GM23338 (cell line): ENCODE measurements at regions not wholly inside any gene's neighbourhood (a gene's known extent, or its start where the extent isn't known, plus 50 kb on each side); places are given as distances from the start of the nearest gene placed in this dataset.

ENCODE experiments used
- ATAC-seq: fragments of 200-7000 bp; cut with Tn5 transposase; 3 replicates; pipeline ENCODE4 v1.9.1; 2020
- DNase-seq: peaks from one replicate; pipeline ENCODE4 v3.0.0-alpha.2; 2015; ENCODE audit warnings: low spot score
- H2AFZ ChIP-seq: fragments of 200-600 bp; sonication (generic); 2 replicates; pipeline ENCODE4 v1.8.0; 2016; ENCODE audit warnings: antibody characterized with exemption, mild to moderate bottlenecking, moderate library complexity
- H3F3A ChIP-seq: fragments of 200-600 bp; sonication (generic); replicated peaks from 2 replicates; pipeline ENCODE4 v1.8.0; 2017; ENCODE audit warnings: antibody characterized with exemption, mixed run types, low read depth
- H3K27ac ChIP-seq: fragments of 200-600 bp; sonication (generic); 2 replicates; pipeline ENCODE4 v1.6.1; 2016; ENCODE audit warnings: low read depth
- H3K27me3 ChIP-seq: fragments of 200-600 bp; sonication (generic); 2 replicates; pipeline ENCODE4 v1.8.0; 2016; ENCODE audit warnings: mild to moderate bottlenecking, mixed run types, moderate library complexity; ENCODE audit not compliant: insufficient read depth
- H3K36me3 ChIP-seq: fragments of 200-600 bp; sonication (generic); 2 replicates; pipeline ENCODE4 v1.8.0; 2016; ENCODE audit warnings: mild to moderate bottlenecking; ENCODE audit not compliant: insufficient read depth
- H3K4me1 ChIP-seq: fragments of 200-600 bp; sonication (generic); 2 replicates; pipeline ENCODE4 v1.8.0; 2016; ENCODE audit warnings: mild to moderate bottlenecking, moderate library complexity; ENCODE audit not compliant: insufficient read depth
- H3K4me2 ChIP-seq: fragments of 200-600 bp; sonication (generic); 2 replicates; pipeline ENCODE4 v1.7.1; 2017; ENCODE audit warnings: mixed run types
- H3K4me3 ChIP-seq: fragments of 200-600 bp; sonication (generic); 2 replicates; pipeline ENCODE4 v1.6.1; 2016; ENCODE audit warnings: mixed run types
- H3K79me2 ChIP-seq: fragments of 200-600 bp; sonication (generic); replicated peaks from 2 replicates; pipeline ENCODE4 v1.8.0; 2017; ENCODE audit warnings: mild to moderate bottlenecking; ENCODE audit not compliant: insufficient read depth
- H3K9me2 ChIP-seq: fragments of 200-600 bp; sonication (generic); 2 replicates; pipeline ENCODE4 v1.8.0; 2017; ENCODE audit not compliant: insufficient read depth
- H4K20me1 ChIP-seq: fragments of 200-600 bp; sonication (generic); replicated peaks from 2 replicates; pipeline ENCODE4 v1.8.0; 2017; ENCODE audit warnings: mild to moderate bottlenecking; ENCODE audit not compliant: insufficient read depth
- H3K27ac Mint-ChIP-seq: 2 replicates; pipeline ENCODE4 v1.8.0; 2020; ENCODE audit warnings: inconsistent platforms, mild to moderate bottlenecking, moderate library complexity, mixed read lengths
- H3K27me3 Mint-ChIP-seq: 3 replicates; pipeline ENCODE4 v1.8.0; 2022; ENCODE audit warnings: low read depth, mild to moderate bottlenecking, moderate library complexity, mixed read lengths, inconsistent platforms; ENCODE audit not compliant: insufficient read depth, poor library complexity
- H3K36me3 Mint-ChIP-seq: 3 replicates; pipeline ENCODE4 v1.8.0; 2021; ENCODE audit warnings: low read depth, mild to moderate bottlenecking, inconsistent platforms, moderate library complexity, mixed read lengths
- H3K4me1 Mint-ChIP-seq: 3 replicates; pipeline ENCODE4 v1.8.0; 2020; ENCODE audit warnings: mild to moderate bottlenecking, inconsistent platforms, mixed read lengths
- H3K4me3 Mint-ChIP-seq: 3 replicates; pipeline ENCODE4 v1.8.0; 2021; ENCODE audit warnings: moderate library complexity, mild to moderate bottlenecking, inconsistent platforms, mixed read lengths
- H3K9me3 Mint-ChIP-seq: 3 replicates; pipeline ENCODE4 v1.8.0; 2020; ENCODE audit warnings: moderate library complexity, mild to moderate bottlenecking, inconsistent platforms, mixed read lengths
- CREB1 ChIP-seq: fragments of 250-450 bp; sonication (Bioruptor Pico); IDR thresholded peaks from 2 replicates; pipeline ENCODE4 v1.5.0; 2020; ENCODE audit warnings: low read depth, mild to moderate bottlenecking, moderate library complexity
- ETS1 ChIP-seq: IDR thresholded peaks from 2 replicates; pipeline ENCODE4 v1.6.1; 2016; ENCODE audit warnings: antibody characterized with exemption
- EZH2 ChIP-seq: fragments of 200-600 bp; sonication (generic); IDR thresholded peaks from one replicate; pipeline ENCODE4 v1.8.0; 2017; ENCODE audit warnings: antibody characterized with exemption, mild to moderate bottlenecking, low read depth; ENCODE audit not compliant: unreplicated experiment
- EZH2phosphoT487 ChIP-seq: fragments of 200-600 bp; sonication (generic); IDR thresholded peaks from one replicate; pipeline ENCODE4 v1.8.1; 2018; ENCODE audit warnings: antibody characterized with exemption; ENCODE audit not compliant: unreplicated experiment
- JUNB ChIP-seq: IDR thresholded peaks from one replicate; pipeline ENCODE4 v1.6.1; 2016; ENCODE audit warnings: antibody characterized with exemption; ENCODE audit not compliant: unreplicated experiment
- NANOG ChIP-seq: IDR thresholded peaks from 2 replicates; pipeline ENCODE4 v1.6.1; 2016; ENCODE audit warnings: antibody characterized with exemption, borderline replicate concordance
- POLR2AphosphoS5 ChIP-seq: IDR thresholded peaks from 2 replicates; pipeline ENCODE4 v1.6.1; 2016; ENCODE audit warnings: antibody characterized with exemption, low read depth
- REST ChIP-seq: IDR thresholded peaks from one replicate; pipeline ENCODE4 v1.6.1; 2018; ENCODE audit warnings: antibody characterized with exemption; ENCODE audit not compliant: unreplicated experiment
- STAT1 ChIP-seq: IDR thresholded peaks from one replicate; pipeline ENCODE4 v1.6.1; 2016; ENCODE audit warnings: antibody characterized with exemption; ENCODE audit not compliant: unreplicated experiment
- ZNF114 ChIP-seq: fragments of 250-450 bp; sonication (Bioruptor Pico); IDR thresholded peaks from 2 replicates; pipeline ENCODE4 v1.5.0; 2020; ENCODE audit warnings: mild to moderate bottlenecking, moderate library complexity
- ZNF331 ChIP-seq: fragments of 250-450 bp; sonication (Bioruptor Pico); IDR thresholded peaks from 2 replicates; pipeline ENCODE4 v1.5.0; 2020; ENCODE audit warnings: low read depth, mild to moderate bottlenecking, moderate library complexity
- ZNF462 ChIP-seq: fragments of 250-450 bp; sonication (Bioruptor Pico); IDR thresholded peaks from 2 replicates; pipeline ENCODE4 v1.5.0; 2020; ENCODE audit warnings: mild to moderate bottlenecking, moderate library complexity
- TF ChIP-seq, protein P1 (sequence below), 2 experiments: fragments of 200-600 bp in 1 of 2; sonication (generic) in 1 of 2; conservative IDR thresholded peaks; 2 replicates each; pipeline versions ENCODE4 v1.5.1 to v1.6.1; 2016 to 2017; ENCODE audit warnings: antibody characterized with exemption in 2 of 2, low read depth in 2 of 2, mild to moderate bottlenecking in 2 of 2, moderate library complexity in 1 of 2

GRCh38 chr15:96887730-96888129 lies 557.2 kb downstream of the NR2F2 start:
- ATAC-seq = no peak

More at GRCh38 chr15:96887730-96888129, 557.2 kb downstream of the NR2F2 start:
- H2AFZ ChIP-seq = no peak overlapping the region
- no peaks in the 10 kb centered on the region; the same call in 2 of the 3 replicates for H3K36me3 Mint-ChIP-seq
- H3K4me1 Mint-ChIP-seq = peaks cover 16% of the 10 kb centered on the region
- H3K4me3 ChIP-seq = no peak overlapping the region
- DNase-seq = no peak
- H3K4me3 Mint-ChIP-seq = no peak overlapping the region
- no peaks in the 10 kb centered on the region for H3K36me3 ChIP-seq
- peaks cover 31% of the 10 kb centered on the region for H3K4me1 ChIP-seq
- no peak overlapping the region for H3K27ac Mint-ChIP-seq
- no peak overlapping the region for H3K27ac ChIP-seq
- H3K27me3 Mint-ChIP-seq = peaks cover 2% of the 10 kb centered on the region
- H3K9me2 ChIP-seq = 0 out of 2 replicates have a peak, but pooled peaks cover 4% of the 10 kb centered on the region
- no peaks in the 10 kb centered on the region for H3K79me2 ChIP-seq
- no peaks in the 10 kb centered on the region for H3F3A ChIP-seq
- TF ChIP-seq REST = no peak
- no peak for TF ChIP-seq CREB1 (CRISPR knock-in tag)
- TF ChIP-seq, protein P1, sequence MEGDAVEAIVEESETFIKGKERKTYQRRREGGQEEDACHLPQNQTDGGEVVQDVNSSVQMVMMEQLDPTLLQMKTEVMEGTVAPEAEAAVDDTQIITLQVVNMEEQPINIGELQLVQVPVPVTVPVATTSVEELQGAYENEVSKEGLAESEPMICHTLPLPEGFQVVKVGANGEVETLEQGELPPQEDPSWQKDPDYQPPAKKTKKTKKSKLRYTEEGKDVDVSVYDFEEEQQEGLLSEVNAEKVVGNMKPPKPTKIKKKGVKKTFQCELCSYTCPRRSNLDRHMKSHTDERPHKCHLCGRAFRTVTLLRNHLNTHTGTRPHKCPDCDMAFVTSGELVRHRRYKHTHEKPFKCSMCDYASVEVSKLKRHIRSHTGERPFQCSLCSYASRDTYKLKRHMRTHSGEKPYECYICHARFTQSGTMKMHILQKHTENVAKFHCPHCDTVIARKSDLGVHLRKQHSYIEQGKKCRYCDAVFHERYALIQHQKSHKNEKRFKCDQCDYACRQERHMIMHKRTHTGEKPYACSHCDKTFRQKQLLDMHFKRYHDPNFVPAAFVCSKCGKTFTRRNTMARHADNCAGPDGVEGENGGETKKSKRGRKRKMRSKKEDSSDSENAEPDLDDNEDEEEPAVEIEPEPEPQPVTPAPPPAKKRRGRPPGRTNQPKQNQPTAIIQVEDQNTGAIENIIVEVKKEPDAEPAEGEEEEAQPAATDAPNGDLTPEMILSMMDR (conservative IDR thresholded peaks at IDR 0.05; ENCODE audit: low read depth in 2 of 2) = no peak
- TF ChIP-seq ZNF114 (CRISPR knock-in tag) = no peak
- TF ChIP-seq NANOG = no peak
- no peak for TF ChIP-seq EZH2phosphoT487
- no peak for TF ChIP-seq ETS1
- no peak for TF ChIP-seq ZNF331
- TF ChIP-seq POLR2AphosphoS5 = no peak
- no peak for TF ChIP-seq JUNB
- no peak for TF ChIP-seq EZH2
- TF ChIP-seq ZNF462 (CRISPR knock-in tag) = no peak
- TF ChIP-seq STAT1 = no peak
- no peaks in the 10 kb centered on the region for H3K27me3 ChIP-seq
- H3K4me2 ChIP-seq = no peak overlapping the region
- no peaks in the 10 kb centered on the region; the same call in 2 of the 3 replicates for H3K9me3 Mint-ChIP-seq
- no peaks in the 10 kb centered on the region for H4K20me1 ChIP-seq
